ENCODE measurements at regions not wholly inside any gene's neighbourhood (a gene's known extent, or its start where the extent isn't known, plus 50 kb on each side); places are given as distances from the start of the nearest gene placed in this dataset.

DNA sequence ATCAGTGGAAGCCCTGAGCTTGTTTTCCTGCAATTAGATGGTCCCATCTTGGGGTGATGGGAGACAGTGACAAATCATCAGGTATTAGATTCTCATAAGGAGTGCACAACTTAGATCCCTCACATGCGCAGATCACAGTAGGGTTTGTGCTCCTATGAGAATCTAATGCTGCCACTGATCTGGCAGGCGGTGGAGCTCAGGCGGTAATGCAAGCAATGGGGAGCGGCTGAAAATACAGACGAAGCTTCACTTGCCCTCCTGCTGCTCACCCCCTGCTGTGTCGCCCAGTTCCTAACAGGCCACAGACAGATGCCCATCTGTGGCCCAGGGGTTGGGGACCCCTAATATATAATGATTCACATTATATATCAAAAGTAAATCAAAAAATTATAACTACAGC is 258.8 kb upstream of the USP15 start:
- CTCF ChIA-PET (ENCODE audit: partially characterized antibody): interaction anchor here (0.8 kb wide), 1 partner anchor 23 kb away, joined by 3 read pairs; no protein-coding TSS in a partner anchor
- Histone ChIP-seq H3K14ac (ENCODE audit: insufficient read length) (no peak overlapping the region), H3K56ac (replicated peaks; ENCODE audit: insufficient read length, low read depth, low read length) (no peak overlapping the region), H3K36me3 (ENCODE audit: control insufficient read depth in 2 of 4, insufficient read depth in 4 of 4, low read length in 3 of 4) (no peaks in the 10 kb centered on the region; a peak in 1 of 8 replicates), H4K8ac (ENCODE audit: extremely low read depth, insufficient read depth, low read length) (no peak overlapping the region), H3K27ac (ENCODE audit: low read depth, low read length) (no peak overlapping the region), H2BK12ac (ENCODE audit: low read depth, low read length) (no peak overlapping the region), H3K4me2 (ENCODE audit: insufficient read depth in 1 of 2, low read depth in 2 of 2, low read length in 2 of 2) (no peak overlapping the region), H3K4me3 (ENCODE audit: extremely low read depth in 1 of 4, insufficient read depth in 2 of 4, low read depth in 3 of 4, low read length in 4 of 4) (no peak overlapping the region), H2BK20ac (ENCODE audit: low read length) (no peak overlapping the region), H2BK15ac (ENCODE audit: low read length) (no peak overlapping the region), H3K23ac (ENCODE audit: insufficient read length) (no peak overlapping the region), H2AK5ac (ENCODE audit: low read depth, low read length) (no peak overlapping the region), H2BK120ac (replicated peaks; ENCODE audit: low read depth, low read length) (no peak overlapping the region), H4K5ac (ENCODE audit: insufficient read length, low read depth, low read length) (no peak overlapping the region), H3K27me3 (replicated peaks in 1 of 4; ENCODE audit: control insufficient read depth in 3 of 4, extremely low read depth in 1 of 4, insufficient read depth in 3 of 4, low read length in 3 of 4) (no peaks in the 10 kb centered on the region), H3K4ac (replicated peaks; ENCODE audit: insufficient read length, low read depth, low read length) (no peak overlapping the region), H3K79me1 (ENCODE audit: low read depth, low read length) (no peaks in the 10 kb centered on the region), H3K79me2 (ENCODE audit: control insufficient read depth in 1 of 2, insufficient read depth in 2 of 2, low read length in 2 of 2) (no peaks in the 10 kb centered on the region), H4K91ac (replicated peaks; ENCODE audit: insufficient read length, low read length) (no peak overlapping the region), H3K9ac (replicated peaks in 1 of 4; ENCODE audit: extremely low read depth in 1 of 4, low read depth in 3 of 4, low read length in 3 of 4) (no peak overlapping the region), H3K4me1 (replicated peaks in 1 of 4; ENCODE audit: control insufficient read depth in 3 of 4, insufficient read depth in 4 of 4, low read length in 3 of 4) (no peaks in the 10 kb centered on the region; a peak in 1 of 7 replicates), H2BK5ac (ENCODE audit: low read depth, low read length) (no peak overlapping the region), H3K18ac (ENCODE audit: extremely low read depth, low read length) (no peak overlapping the region), H3K9me3 (ENCODE audit: insufficient read depth in 2 of 2, low read depth in 1 of 2, low read length in 1 of 2) (no peaks in the 10 kb centered on the region), H2AFZ (ENCODE audit: low read length) (no peak overlapping the region), H3K23me2 (ENCODE audit: low read depth, low read length) (no peaks in the 10 kb centered on the region), H4K20me1 (replicated peaks in 1 of 2; ENCODE audit: control insufficient read depth in 1 of 2, insufficient read depth in 2 of 2, low read length in 2 of 2) (no peaks in the 10 kb centered on the region)
- WGBS, 2 experiments (ENCODE audit: extremely low coverage in 1 of 2, insufficient coverage in 1 of 2, insufficient read length in 1 of 2, insufficient replicate concordance in 2 of 2, low coverage in 1 of 2, low lambda C conversion rate in 2 of 2, missing lambda C conversion rate in 1 of 2): 89% methylated on average over 6 of the region's 6 CpGs; no CpG with 5 or more reads in 1 of the 2 experiments
- DNase-seq (ENCODE audit: low read depth in 1 of 2, low spot score in 2 of 2) (no peak), FAIRE-seq (no peak)
- POLR2A ChIA-PET (ENCODE audit: partially characterized antibody): no interaction called here
- no peak for TF ChIP-seq SAP30 (IDR thresholded peaks at IDR 0.05; ENCODE audit: insufficient read depth, insufficient replicate concordance, low read length)
- TF ChIP-seq BRCA1 (IDR thresholded peaks at IDR 0.05; ENCODE audit: low read depth, low read length): no peak
- TF ChIP-seq CHD1 (IDR thresholded peaks at IDR 0.05; ENCODE audit: low read depth, low read length): no peak
- TF ChIP-seq JUN (IDR thresholded peaks at IDR 0.05; ENCODE audit: low read depth, low read length): no peak
- TF ChIP-seq SIN3A (conservative IDR thresholded peaks at IDR 0.05 in 1 of 2, IDR thresholded peaks at IDR 0.05 in 1 of 2; ENCODE audit: low read depth in 1 of 2, low read length in 2 of 2): no peak
- no peak for TF ChIP-seq SUZ12 (IDR thresholded peaks at IDR 0.05; ENCODE audit: low read length)
- TF ChIP-seq GTF2F1 (IDR thresholded peaks at IDR 0.05; ENCODE audit: borderline replicate concordance, low read depth, low read length): no peak
- TF ChIP-seq PHF8 (conservative IDR thresholded peaks at IDR 0.05; ENCODE audit: low read depth, low read length): no peak
- TF ChIP-seq BACH1 (IDR thresholded peaks at IDR 0.05; ENCODE audit: low read length): no peak
- TF ChIP-seq JUND (IDR thresholded peaks at IDR 0.05; ENCODE audit: low read length): no peak
- no peak for TF ChIP-seq ZNF274 (IDR thresholded peaks at IDR 0.05; ENCODE audit: borderline replicate concordance, extremely low read depth, low read length)
- TF ChIP-seq RNF2 (IDR thresholded peaks at IDR 0.05; ENCODE audit: borderline replicate concordance, low read depth, low read length, missing control alignments, poor library complexity, severe bottlenecking): no peak
